Renal cortex interstitium (tissue), 11 donors: ENCODE measurements at regions not wholly inside any gene's neighbourhood (a gene's known extent, or its start where the extent isn't known, plus 50 kb on each side); places are given as distances from the start of the nearest gene placed in this dataset.
"Not testable (repeated sequence)": the region's sequence is repeated elsewhere in the genome, so short reads cannot be mapped to it uniquely, and the experiment has no call there.

Experiments used
- DNase-seq, 11 donors: peaks; one replicate each; pipeline ENCODE4 v3.0.0-alpha.2; 2013; ENCODE audit warnings: low read depth in 9 of 11, low spot score in 4 of 11; ENCODE audit errors: extremely low read depth in 1 of 11

DNA sequence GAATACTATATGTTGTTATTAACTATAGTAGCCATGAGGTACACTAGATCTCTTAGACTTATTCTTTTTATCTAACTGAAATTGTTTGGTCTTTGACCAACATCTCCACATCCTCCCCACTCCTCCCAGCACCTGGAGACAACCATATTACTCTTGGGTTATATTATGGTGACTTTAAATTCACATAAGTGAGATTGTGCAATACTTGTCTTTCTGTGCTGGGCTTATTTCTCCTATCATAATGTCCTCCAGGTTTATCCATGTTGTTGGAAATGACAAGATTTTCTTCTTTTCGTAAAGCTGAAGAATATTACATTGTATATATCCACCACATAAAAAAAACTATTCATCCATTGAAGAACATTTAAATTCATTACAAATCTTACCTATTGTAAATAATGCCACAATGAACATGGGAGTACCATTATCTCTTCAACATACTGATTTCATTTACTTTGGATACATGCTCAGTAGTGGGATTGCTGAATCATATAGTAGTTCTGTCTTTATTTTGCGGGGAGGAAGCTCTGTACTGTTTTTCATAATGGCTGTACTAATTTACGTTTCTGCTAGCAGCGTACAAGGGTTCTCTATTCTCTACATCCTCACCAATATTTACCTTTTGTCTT is 159.2 kb upstream of the SCN7A start:
- DNase-seq: no peak

DNA sequence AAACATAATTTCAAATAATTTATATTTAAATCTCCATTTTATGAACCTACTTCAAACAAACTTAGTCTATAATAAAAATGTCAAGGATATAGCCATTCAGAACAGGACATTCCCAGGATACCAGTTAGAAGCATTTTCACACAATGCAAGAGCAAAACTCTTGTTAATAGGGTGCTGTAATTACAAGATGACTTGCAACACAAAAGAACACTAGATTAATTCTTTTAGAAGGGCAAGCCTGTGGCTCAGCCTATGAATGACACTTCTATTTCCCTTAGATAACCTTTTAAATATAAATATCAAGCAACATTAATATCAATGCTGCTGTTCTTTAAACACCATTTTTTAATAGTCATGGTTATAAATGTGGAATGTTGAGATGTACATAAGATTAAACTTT is 157.9 kb upstream of the SCN7A start:
- no peak for DNase-seq

DNA sequence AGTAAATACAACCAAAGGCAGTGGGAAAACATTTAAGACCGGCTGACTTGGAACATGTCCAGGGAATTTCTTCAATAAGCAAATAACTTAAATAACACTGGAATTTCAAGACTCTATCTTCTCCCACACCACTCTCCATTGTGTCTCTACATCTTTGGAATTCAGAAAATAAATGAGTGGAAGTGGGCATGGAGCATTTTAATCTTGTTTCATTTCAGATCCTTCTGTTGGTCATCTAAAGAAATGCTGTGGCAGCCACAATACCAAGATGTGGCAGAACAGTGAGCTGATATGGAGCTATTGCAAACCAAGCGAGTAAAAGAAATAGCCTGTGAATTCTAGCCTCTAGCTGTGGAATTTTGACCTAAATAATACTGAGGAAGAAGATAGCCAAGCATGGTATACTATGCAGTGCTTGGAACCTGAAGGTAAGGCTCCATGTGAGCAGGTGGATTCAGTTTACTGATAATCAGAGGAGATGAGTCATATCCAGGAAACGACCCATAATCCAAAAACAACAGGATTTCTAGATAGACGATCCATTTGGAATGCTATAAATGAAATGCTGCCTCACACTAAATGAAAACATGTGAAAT is 157.1 kb upstream of the SCN7A start:
- DNase-seq: peak in 4 of 11 donors; percentile 1 to 33 (median 10)

DNA sequence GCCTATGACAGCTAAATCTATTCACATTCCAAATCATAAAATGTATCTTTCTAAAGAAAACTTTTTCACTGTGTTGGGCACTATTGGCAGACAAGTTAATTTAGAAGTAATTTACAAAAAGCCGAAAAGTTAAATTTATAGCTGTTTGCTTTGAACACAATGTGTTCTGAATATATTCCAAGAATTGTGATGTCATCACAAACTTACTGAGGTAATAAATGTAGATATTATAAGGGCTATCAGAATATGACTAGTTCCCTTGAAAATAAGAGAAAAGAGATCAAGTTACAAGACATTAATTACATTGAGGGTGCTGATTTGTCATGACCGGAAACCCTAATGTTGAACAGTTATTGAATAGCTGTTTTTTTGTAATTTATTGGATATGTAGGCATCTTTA is 153.9 kb upstream of the SCN7A start:
- DNase-seq: no peak

DNA sequence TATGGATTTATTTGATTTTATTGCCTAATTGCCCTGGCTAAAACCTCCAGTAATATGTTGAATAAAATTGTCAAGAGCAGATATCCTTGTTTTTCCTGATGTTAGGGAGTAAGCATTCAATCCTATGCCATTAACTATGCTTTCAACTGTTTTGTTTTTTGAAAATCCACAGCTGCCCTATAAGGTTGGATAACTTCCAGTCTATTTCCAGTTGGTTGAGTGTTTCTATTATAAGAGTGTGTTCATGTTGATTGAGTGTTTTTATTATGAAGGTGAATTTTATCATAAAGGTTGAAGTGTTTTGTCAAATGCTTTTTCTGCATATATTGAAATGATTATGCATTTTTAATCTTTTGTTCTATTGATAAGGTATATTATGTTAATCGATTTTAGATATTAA is 149.9 kb upstream of the SCN7A start:
- no peak for DNase-seq

DNA sequence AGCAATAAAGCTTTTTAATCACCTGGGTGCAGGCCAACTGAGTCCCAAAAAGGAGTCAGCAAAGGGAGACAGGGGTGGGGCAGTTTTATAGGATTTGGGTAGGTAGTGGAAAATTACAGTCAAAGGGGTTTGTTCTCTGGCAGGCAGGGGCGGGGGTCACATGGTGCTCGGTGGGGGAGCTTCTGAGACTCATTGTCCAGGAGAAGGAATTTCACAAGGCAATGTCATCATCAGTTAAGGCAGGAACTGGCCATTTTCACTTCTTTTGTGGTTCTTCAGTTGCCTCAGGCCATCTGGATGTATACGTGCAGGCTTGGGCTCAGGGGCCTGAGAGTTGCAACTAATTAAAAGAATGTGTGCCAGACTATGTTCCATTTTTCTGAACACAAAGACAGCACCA is 147.5 kb upstream of the SCN7A start:
- DNase-seq: not testable (repeated sequence)

DNA sequence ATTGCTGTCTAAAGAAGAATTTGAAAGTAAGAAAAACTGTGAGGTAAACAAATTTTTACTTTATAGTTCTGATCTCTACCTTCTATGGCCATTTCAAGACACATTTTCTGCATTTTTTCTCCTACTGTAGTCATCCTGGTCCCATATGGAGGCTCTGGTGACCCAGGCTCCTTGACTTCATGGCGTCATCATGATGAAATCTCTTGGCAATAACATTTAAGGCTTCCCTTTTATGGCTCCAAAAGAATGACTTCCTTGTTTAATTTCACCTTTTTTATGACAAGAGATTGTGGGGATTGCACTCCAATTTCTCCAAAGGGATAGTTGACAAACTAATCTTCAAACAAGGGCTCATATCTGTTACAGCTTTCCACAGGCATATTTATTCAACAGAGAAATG is 143.0 kb upstream of the SCN7A start:
- DNase-seq: no peak

DNA sequence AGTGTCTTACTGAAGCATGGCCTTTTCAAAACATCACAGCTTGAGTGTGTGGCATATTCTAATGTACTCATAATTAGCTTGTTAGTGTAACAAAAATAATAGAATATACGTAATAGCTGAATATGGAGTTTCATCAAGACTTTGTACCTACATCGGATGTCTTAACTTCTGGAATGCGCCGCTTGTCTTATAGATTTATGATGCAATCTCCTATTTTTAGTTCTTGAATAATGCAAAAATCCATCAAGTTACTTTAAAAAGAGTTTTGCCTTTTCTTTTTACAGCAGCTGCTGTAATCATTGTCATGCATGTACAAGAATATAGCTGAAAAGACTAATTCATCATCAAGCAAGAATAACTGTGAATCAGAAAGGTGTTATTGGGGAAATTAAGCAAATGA is 140.7 kb upstream of the SCN7A start:
- no peak for DNase-seq

DNA sequence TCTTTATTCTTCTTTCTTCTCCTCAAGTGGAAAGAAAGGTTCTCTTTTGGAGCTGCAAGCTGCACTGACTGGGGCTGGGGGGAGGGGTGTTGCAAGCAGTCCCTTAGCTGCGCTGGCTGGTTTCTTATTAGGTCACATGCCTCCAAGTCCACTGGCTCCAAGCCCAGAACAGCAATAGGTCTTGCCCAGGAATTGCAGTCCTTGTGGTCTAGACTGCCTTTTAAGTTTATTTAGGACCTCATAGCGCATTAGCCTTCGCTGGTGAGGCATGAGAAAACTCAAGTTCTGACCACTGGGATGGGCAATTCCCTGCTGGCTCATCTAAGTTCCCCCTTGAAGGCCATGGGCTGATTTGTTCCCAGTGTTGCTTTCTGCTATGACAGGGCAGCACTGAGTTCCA is 138.6 kb upstream of the SCN7A start:
- peak in 1 of 11 donors; percentile 11 for DNase-seq

DNA sequence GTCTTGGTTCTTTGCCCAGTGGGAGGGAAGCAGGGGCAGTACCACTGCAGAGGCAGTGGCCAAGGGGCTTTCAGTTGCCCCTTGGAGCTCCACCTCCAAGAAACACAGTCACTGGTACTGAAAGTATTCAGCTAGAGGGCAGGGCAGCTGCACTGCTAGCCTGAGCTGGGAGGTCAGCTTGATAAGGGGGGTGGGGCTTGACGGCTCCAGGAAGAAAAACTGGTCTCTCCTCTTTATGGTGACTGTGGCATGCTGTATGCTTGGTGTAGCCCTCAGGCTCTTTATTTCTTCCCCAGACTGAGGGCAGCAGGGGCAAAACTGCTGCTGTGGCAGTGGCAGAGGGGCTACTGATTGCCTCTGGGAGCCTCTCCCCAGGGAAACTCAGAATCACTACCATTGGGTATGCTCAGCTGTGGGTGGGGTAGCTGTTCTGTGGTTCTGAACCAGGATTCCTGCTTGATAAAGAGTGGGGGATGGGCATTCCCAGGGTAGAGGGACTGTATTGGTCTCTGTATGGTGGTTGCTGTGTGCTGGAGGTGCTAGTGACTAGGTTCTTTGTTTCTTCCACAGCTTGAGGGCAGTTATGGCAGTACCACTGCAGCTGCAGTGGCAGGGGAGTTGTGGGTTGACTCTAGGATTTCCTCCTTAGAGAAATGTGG is 134.6 kb upstream of the SCN7A start:
- DNase-seq: no peak

DNA sequence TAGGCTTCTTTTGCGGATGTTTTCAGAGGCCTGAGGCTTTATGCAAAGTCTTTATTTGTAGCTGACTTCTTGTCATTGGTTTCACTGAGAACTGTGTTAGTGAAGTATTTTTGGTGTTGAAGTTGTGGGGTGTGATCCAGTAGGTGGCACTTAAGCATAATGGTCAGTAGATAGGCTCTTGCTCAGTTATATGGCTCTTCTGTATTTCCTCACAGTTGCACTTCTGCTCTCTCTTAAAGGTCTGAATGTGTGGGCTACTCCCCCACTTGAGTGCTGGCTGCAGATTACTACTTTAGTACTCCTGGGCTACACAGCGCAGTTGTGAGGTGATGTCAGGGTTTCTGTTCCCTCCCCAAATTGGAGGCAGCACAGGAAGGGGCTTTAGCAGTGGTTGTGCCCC is 133.8 kb upstream of the SCN7A start:
- no peak for DNase-seq

DNA sequence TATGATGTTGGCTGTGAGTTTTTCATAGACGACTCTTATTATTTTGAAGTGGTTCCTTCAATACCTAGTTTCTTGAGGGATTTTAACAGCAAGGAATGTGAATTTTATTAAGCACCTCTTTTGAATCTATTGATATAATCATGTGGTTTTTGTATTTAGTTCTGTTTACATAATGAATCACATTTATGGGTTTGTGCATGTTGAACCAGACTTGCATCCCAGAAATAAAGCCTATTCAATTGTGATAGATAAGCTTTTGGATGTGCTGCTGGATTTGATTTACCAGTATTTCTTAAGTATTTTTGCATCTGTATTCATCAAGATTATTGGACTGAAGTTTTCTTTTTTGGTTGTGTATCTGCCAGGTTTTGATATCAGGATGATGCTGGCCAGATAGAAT is 131.6 kb upstream of the SCN7A start:
- no peak for DNase-seq

DNA sequence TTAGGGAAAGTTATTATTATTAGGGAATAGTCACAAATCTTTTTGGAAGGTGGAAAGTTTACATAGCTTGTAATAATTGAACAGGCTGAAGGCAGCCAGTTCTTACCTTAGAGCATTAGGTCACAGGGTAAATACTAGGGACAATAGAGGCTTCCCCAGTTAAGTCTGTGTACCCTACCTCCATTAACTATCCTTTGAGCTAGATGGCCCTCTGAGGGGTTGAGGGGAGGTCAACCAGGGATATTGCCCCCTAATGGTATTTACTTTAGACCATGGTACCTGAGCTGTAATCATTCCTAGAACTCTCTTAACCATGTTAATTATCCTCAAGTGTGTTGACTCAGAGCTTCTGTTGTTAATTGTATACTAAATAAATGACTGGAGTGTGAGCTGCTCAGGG is 120.5 kb upstream of the SCN7A start:
- DNase-seq: no peak

DNA sequence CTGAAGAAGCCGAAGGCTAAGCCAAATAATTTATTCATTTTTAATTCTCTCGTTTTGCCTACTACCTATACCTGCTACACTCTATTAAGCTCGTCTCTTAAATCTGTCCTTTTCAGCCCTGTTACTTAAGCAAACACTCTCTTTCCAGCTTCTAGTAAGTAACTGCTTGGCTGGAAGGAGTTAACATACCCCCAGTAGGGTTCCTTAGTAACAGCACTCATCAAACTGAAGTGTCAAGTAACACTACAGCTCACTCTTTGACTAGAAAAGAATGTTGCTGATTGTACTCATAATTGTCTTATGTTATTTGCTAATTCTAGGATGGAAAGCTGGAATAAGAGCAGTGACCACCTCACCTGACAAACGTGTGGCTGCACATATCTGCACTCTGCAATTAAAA is 120.0 kb upstream of the SCN7A start:
- no peak for DNase-seq

DNA sequence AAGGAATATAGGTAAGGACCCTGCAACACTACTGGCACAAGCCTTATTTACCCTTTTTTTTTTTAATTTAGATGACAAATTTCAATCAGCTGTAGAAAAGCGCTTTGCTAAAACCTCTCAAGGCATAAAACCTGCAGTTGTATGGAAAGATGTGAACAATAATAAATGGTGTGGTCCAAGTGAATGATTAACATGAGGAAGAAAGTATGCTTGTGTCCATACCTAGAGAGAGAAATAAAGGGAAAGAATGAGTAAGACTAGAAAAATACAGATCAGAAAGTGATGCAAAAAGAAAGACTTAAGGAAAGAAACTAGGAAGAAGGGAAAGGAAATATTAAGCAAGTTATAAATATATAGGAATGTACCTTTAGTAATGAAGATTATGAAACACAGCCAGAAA is 119.2 kb upstream of the SCN7A start:
- no peak for DNase-seq

DNA sequence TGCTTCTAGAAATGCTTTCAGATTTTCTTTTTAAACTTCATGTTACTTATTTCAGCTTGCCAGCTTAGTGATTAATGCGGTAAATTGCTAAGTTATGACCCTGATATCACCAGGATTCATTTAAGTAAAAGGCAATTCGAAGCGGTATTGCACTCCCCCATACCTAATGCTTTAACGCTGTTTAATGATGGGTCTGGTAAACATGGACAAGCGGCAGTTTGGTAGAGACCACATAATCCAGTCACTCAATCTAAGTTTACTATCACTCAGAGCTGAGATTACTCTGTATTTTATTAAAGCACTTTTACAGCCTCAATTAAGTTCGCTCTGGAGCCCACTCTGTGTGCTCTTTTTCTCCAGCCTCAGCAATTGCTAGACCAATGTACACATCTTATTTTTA is 118.2 kb upstream of the SCN7A start:
- DNase-seq: no peak

DNA sequence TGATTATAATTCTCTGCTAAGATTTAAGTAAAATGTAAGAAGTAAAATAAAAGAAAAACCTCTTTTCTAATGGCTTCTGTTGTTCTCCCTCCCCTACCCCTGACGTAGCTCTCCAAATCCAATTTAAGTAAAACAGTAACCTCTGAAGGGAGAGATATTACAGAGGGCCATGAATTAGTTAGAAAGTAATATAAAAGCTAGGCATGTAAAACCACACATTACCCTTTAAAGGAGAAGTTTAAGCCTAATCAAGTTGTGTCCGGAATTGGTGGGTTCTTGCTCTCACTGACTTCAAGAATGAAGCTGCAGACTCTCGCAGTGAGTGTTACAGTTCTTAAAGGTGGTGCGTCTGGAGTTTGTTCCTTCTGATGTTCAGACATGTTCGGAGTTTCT is 116.9 kb upstream of the SCN7A start:
- no peak for DNase-seq

DNA sequence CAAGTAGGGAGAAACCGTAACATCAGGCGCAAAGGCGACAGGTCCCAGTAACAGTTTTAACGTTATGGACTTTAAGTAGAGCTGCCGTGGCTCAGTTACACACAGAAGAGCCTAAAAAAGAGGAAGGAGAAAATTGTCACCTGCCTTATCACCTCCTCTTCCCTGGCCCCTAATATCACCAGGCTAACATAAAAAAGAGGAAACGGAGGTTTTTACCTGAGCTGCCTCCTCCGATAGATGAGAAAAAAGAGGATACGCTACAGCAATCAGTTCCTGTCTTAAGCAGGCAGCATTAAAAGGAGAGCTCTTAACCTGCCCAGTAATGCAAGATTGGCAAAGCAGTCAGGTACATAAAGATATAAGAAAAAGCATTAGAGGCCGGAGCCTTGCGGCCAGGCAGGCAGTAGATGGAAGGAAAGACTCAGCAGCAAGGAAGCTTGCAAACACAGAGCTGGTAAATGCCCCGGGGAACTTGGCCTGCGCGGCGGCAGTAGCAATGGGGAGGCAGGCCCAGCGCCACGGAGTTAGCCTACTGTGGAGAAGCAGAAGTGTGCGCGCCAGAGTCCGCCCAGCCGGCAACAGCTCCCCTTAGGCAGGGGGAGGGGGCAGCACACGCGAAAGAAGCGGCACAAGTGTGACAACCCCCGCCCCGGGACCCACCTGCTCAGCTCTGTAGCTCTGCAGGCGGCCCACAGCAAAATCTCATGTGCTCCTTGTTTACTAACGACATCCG is 116.3 kb upstream of the SCN7A start:
- peak in 5 of 11 donors; percentile 10 to 47 (median 28) for DNase-seq

DNA sequence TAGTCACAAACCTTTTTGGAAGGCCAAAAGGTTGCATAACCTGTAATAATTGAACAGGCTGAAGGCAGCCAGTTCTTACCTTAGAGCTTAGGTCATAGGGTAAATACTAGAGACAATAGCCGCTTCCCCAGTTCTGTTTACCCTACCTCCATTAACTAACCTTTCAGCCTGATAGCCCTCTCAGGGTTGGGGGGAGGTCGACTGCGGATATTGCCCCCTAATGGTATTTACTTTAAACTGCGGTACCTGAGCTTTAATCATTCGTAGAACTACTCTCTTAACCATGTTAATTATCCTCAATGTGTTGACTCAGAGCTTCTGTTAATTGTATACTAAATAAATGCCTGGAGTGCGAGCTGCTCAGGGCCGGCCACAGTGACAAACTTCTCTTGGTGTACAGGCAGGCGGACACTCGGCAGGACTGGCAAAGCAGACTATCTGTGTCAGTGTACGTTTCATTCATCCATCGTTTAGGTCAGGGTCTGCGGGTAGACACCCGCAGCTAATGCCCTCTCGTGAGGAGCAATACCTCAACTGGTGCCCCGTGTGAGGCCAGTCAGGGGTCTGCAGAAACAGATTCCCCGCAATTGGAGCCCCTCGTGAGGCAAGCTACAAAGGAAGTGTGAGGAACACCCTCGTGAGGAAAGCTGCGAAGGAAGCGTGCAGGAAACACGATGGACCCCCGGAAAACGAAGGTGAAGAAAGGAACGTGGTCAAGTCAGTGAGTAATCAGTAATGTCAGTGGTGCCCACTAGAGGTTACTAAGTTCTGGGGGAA is 115.3 kb upstream of the SCN7A start:
- DNase-seq: no peak

DNA sequence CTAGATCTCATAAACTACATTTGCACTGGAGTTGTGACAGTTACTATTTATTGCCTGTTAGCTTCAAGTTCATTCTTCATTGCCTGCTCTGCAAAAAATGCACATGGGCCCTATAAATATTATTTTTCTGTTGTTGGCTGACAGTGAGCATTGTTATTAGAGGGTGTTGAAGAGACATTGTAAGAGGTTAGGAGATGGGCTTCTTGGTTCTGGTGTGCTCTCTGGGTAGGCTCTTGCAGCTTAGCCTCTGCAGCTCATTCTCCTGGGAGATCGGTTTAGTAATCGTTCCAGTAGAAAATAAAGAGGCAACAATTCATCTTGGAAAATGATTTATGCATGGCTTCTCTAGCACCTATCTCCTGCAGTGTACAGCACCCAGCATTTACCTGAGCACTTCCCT is 113.8 kb upstream of the SCN7A start:
- no peak for DNase-seq
